ENCODE measurements at regions not wholly inside any gene's neighbourhood (a gene's known extent, or its start where the extent isn't known, plus 50 kb on each side); places are given as distances from the start of the nearest gene placed in this dataset.

DNA sequence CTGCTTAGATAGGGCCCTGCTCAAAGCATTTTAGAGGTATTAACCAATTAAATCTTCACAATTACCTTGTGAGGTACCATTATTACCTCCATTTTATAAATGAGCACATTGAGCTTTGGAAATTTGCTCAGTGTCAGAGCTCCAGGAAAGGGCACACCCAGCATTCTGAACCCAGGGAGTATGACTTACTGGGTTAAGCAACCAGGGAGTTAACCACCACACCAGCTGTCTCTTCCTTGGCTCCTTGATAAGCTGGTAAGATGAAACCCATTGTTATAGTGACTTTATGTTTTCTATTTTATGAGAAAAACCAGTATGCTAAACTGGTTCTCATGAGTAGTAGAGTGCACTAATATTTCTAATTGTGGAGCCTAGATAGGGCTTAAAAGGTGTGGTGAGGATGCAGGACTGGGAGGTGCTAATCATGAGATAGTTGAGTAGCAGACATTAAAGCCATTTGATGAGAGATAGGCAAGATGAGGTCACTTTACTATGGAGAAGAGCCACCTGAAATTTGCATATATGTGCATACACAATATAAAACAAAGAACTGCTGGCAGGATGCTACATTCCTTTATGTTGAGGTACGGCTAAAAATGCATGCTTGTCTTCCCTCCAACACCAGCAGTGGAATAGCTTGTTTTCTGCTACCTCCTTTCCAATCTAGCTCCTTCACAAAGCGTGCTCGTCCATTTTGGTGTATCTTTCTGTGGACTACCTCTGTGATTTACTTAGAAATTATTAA, 556.1 kb downstream of the SPRY1 start:
- H3K4me1 ChIP-seq (ENCODE audit: control insufficient read depth in 1 of 2, insufficient read depth in 2 of 2, low read length in 2 of 2): no peaks in the 10 kb centered on the region
- H3K4me3 ChIP-seq (ENCODE audit: low read length in 2 of 2): no peak overlapping the region
- no peaks in the 10 kb centered on the region for H3K27me3 ChIP-seq (ENCODE audit: control insufficient read depth in 1 of 2, insufficient read depth in 2 of 2, low read length in 1 of 2)
- H3K36me3 ChIP-seq (ENCODE audit: control insufficient read depth in 1 of 2, insufficient read depth in 2 of 2, low read length in 1 of 2): no peaks in the 10 kb centered on the region
- ATAC-seq (ENCODE audit: low FRiP score) (no peak), DNase-seq (no peak)
- no peaks in the 10 kb centered on the region for H3K9me3 ChIP-seq (ENCODE audit: control insufficient read depth, low read length)
- WGBS, 2 donors: 28 to 32% methylated on average over 3 of the region's 3 CpGs
- intact Hi-C loops (cut with DNase I): no loop called here
- no peak overlapping the region for H3K27ac ChIP-seq (ENCODE audit: low read depth in 1 of 2, low read length in 2 of 2)

DNA sequence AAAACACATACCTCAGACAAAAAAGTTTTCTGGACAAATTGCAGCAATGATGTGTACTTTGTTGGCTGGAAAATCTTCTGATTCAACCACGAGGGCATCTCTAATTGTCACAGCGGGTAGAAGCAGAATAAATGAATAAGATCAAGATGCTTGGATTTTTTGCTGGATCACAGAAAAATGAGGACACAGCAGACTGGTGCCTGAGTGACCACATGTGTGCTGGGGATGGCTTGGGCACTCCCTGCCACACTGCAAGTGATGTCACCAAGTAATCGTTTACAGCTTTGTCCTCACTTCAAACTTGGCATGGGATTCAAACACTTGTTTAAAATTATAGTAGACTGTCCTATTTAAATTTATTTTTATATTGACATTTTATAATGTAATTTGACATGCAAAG, 557.0 kb downstream of the SPRY1 start:
- H3K4me3 ChIP-seq (ENCODE audit: low read length in 2 of 2): no peak overlapping the region
- H3K27ac ChIP-seq (ENCODE audit: low read depth in 1 of 2, low read length in 2 of 2): no peak overlapping the region
- ATAC-seq (ENCODE audit: low FRiP score): no peak
- H3K27me3 ChIP-seq (ENCODE audit: control insufficient read depth in 1 of 2, insufficient read depth in 2 of 2, low read length in 1 of 2): no peaks in the 10 kb centered on the region
- DNase-seq: no peak
- intact Hi-C loops (cut with DNase I): no loop called here
- no peaks in the 10 kb centered on the region for H3K9me3 ChIP-seq (ENCODE audit: control insufficient read depth, low read length)
- H3K36me3 ChIP-seq (ENCODE audit: control insufficient read depth in 1 of 2, insufficient read depth in 2 of 2, low read length in 1 of 2): no peaks in the 10 kb centered on the region
- WGBS, 2 donors: 85 to 89% methylated on average over 3 of the region's 3 CpGs
- H3K4me1 ChIP-seq (ENCODE audit: control insufficient read depth in 1 of 2, insufficient read depth in 2 of 2, low read length in 2 of 2): no peaks in the 10 kb centered on the region

DNA sequence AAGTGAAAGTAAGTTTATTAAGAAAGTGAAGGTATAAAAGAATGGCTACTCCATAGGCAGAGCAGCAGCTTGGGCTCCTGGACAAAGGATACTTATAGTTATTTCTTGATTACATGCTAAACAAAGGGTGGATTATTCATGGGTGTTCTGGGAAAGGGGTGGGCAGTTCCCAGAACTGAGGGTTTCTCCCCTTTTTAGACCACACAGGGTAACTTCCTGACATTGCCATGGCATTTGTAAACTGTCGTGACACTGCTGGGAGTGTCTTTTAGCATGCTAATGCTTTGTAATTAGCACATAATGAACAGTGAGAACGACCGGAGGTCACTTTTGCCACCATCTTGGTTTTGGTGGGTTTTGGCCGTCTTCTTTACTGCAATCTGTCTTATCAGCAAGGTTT, 557.6 kb downstream of the SPRY1 start:
- no peak for DNase-seq
- no peaks in the 10 kb centered on the region for H3K9me3 ChIP-seq (ENCODE audit: control insufficient read depth, low read length)
- H3K27me3 ChIP-seq (ENCODE audit: control insufficient read depth in 1 of 2, insufficient read depth in 2 of 2, low read length in 1 of 2): no peaks in the 10 kb centered on the region
- intact Hi-C loops (cut with DNase I): no loop called here
- ATAC-seq (ENCODE audit: low FRiP score): no peak
- WGBS, 2 donors: 97% methylated on average over 4 of the region's 4 CpGs
- no peak overlapping the region for H3K27ac ChIP-seq (ENCODE audit: low read depth in 1 of 2, low read length in 2 of 2)
- no peaks in the 10 kb centered on the region for H3K36me3 ChIP-seq (ENCODE audit: control insufficient read depth in 1 of 2, insufficient read depth in 2 of 2, low read length in 1 of 2)
- H3K4me1 ChIP-seq (ENCODE audit: control insufficient read depth in 1 of 2, insufficient read depth in 2 of 2, low read length in 2 of 2): no peaks in the 10 kb centered on the region
- no peak overlapping the region for H3K4me3 ChIP-seq (ENCODE audit: low read length in 2 of 2)

GRCh38 chr4:123955167-123955800, 558.7 kb downstream of the SPRY1 start:
- H3K4me3 ChIP-seq (ENCODE audit: low read length in 2 of 2): no peak overlapping the region
- WGBS, 2 donors: 98 to 99% methylated on average over 3 of the region's 3 CpGs
- ATAC-seq (ENCODE audit: low FRiP score) (no peak), DNase-seq (no peak)
- H3K36me3 ChIP-seq (ENCODE audit: control insufficient read depth in 1 of 2, insufficient read depth in 2 of 2, low read length in 1 of 2): no peaks in the 10 kb centered on the region
- no peak overlapping the region for H3K27ac ChIP-seq (ENCODE audit: low read depth in 1 of 2, low read length in 2 of 2)
- intact Hi-C loops (cut with DNase I): no loop called here
- H3K9me3 ChIP-seq (ENCODE audit: control insufficient read depth, low read length): no peaks in the 10 kb centered on the region
- H3K4me1 ChIP-seq (ENCODE audit: control insufficient read depth in 1 of 2, insufficient read depth in 2 of 2, low read length in 2 of 2): no peaks in the 10 kb centered on the region
- H3K27me3 ChIP-seq (ENCODE audit: control insufficient read depth in 1 of 2, insufficient read depth in 2 of 2, low read length in 1 of 2): no peaks in the 10 kb centered on the region

- intact Hi-C loops (cut with DNase I): no loop called here
- Histone ChIP-seq H3K27me3 (ENCODE audit: control insufficient read depth in 1 of 2, insufficient read depth in 2 of 2, low read length in 1 of 2) (no peaks in the 10 kb centered on the region), H3K4me3 (ENCODE audit: low read length in 2 of 2) (no peak overlapping the region), H3K9me3 (ENCODE audit: control insufficient read depth, low read length) (no peaks in the 10 kb centered on the region), H3K4me1 (ENCODE audit: control insufficient read depth in 1 of 2, insufficient read depth in 2 of 2, low read length in 2 of 2) (no peaks in the 10 kb centered on the region), H3K36me3 (ENCODE audit: control insufficient read depth in 1 of 2, insufficient read depth in 2 of 2, low read length in 1 of 2) (no peaks in the 10 kb centered on the region), H3K27ac (ENCODE audit: low read depth in 1 of 2, low read length in 2 of 2) (no peak overlapping the region)
- DNase-seq (peak in 1 of 2 donors; percentile 68), ATAC-seq (ENCODE audit: low FRiP score) (no peak)
- 87 to 91% methylated on average over 7 of the region's 7 CpGs for WGBS, 2 donors
Measured at GRCh38 chr4:123956204-123956603, 559.6 kb downstream of the SPRY1 start.

- ATAC-seq (ENCODE audit: low FRiP score) (peak; percentile 52), DNase-seq (no peak)
- no peaks in the 10 kb centered on the region for H3K9me3 ChIP-seq (ENCODE audit: control insufficient read depth, low read length)
- no peak overlapping the region for H3K4me3 ChIP-seq (ENCODE audit: low read length in 2 of 2)
- no peaks in the 10 kb centered on the region for H3K4me1 ChIP-seq (ENCODE audit: control insufficient read depth in 1 of 2, insufficient read depth in 2 of 2, low read length in 2 of 2)
- no peaks in the 10 kb centered on the region for H3K36me3 ChIP-seq (ENCODE audit: control insufficient read depth in 1 of 2, insufficient read depth in 2 of 2, low read length in 1 of 2)
- no peak overlapping the region for H3K27ac ChIP-seq (ENCODE audit: low read depth in 1 of 2, low read length in 2 of 2)
- H3K27me3 ChIP-seq (ENCODE audit: control insufficient read depth in 1 of 2, insufficient read depth in 2 of 2, low read length in 1 of 2): no peaks in the 10 kb centered on the region
- WGBS, 2 donors: 74 to 77% methylated on average over 4 of the region's 4 CpGs
- intact Hi-C loops (cut with DNase I): no loop called here
Measured at GRCh38 chr4:123966990-123967769, 570.6 kb downstream of the SPRY1 start.

GRCh38 chr4:123972031-123972430, 575.4 kb downstream of the SPRY1 start:
- Histone ChIP-seq H3K27me3 (ENCODE audit: control insufficient read depth in 1 of 2, insufficient read depth in 2 of 2, low read length in 1 of 2) (no peaks in the 10 kb centered on the region), H3K4me1 (ENCODE audit: control insufficient read depth in 1 of 2, insufficient read depth in 2 of 2, low read length in 2 of 2) (no peaks in the 10 kb centered on the region), H3K27ac (ENCODE audit: low read depth in 1 of 2, low read length in 2 of 2) (no peak overlapping the region), H3K9me3 (ENCODE audit: control insufficient read depth, low read length) (no peaks in the 10 kb centered on the region), H3K36me3 (ENCODE audit: control insufficient read depth in 1 of 2, insufficient read depth in 2 of 2, low read length in 1 of 2) (no peaks in the 10 kb centered on the region), H3K4me3 (ENCODE audit: low read length in 2 of 2) (no peak overlapping the region)
- intact Hi-C loops (cut with DNase I): no loop called here
- WGBS, 2 donors: 97% methylated on average over 1 of the region's 1 CpG
- ATAC-seq (ENCODE audit: low FRiP score) (no peak), DNase-seq (no peak)

DNA sequence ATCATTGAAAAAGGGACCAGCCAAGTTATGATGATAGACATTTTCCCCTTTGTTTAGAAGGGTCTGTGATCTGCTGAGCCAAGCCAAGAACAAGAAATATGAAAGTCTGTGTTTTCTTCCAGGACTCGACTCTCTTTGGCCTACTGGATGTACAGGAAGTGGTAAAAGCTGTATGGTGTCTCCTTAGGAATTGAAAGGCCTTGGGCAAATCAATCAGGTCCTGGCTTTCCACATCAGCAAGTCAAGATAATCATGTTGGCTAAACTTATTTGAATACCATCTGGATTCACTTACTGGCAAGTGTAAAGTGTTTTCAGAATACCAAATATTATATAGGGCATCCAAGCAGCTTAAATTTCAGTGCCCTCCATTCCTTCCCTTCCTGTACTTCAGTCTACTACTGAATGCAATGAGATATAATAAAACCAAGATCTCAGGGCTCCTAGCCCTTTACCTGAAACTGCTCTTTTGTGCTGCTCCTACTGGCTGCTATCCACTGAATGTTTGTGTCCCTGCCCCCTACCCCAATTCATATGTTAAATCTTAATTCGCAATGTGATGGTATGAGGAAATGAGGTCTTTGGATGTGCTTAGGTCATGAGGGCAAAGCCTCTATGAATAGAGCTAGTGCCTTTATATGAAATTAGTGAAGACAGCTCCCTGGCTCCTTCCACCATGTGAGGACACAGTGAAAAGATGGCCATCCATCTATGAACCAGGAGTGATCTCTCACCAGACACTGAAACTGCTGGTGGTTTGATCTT, 578.0 kb downstream of the SPRY1 start:
- Histone ChIP-seq H3K27me3 (ENCODE audit: control insufficient read depth in 1 of 2, insufficient read depth in 2 of 2, low read length in 1 of 2) (no peaks in the 10 kb centered on the region), H3K4me3 (ENCODE audit: low read length in 2 of 2) (no peak overlapping the region), H3K36me3 (ENCODE audit: control insufficient read depth in 1 of 2, insufficient read depth in 2 of 2, low read length in 1 of 2) (no peaks in the 10 kb centered on the region), H3K9me3 (ENCODE audit: control insufficient read depth, low read length) (no peaks in the 10 kb centered on the region), H3K27ac (ENCODE audit: low read depth in 1 of 2, low read length in 2 of 2) (no peak overlapping the region), H3K4me1 (ENCODE audit: control insufficient read depth in 1 of 2, insufficient read depth in 2 of 2, low read length in 2 of 2) (no peaks in the 10 kb centered on the region)
- 70 to 71% methylated on average over 2 of the region's 2 CpGs for WGBS, 2 donors
- DNase-seq (no peak), ATAC-seq (ENCODE audit: low FRiP score) (no peak)
- intact Hi-C loops (cut with DNase I): no loop called here

Data from aorta (tissue), 5 donors.